ENCODE measurements at regions not wholly inside any gene's neighbourhood (a gene's known extent, or its start where the extent isn't known, plus 50 kb on each side); places are given as distances from the start of the nearest gene placed in this dataset.
"Not testable (repeated sequence)": the region's sequence is repeated elsewhere in the genome, so short reads cannot be mapped to it uniquely, and the experiment has no call there.

- H3K27ac ChIP-seq = no peak overlapping the region
- no peaks in the 10 kb centered on the region for H3K9me3 ChIP-seq
- H3K27me3 ChIP-seq = no peaks in the 10 kb centered on the region
- no peak overlapping the region for H3K4me3 ChIP-seq (ENCODE audit: low read depth in 1 of 2, low read length in 1 of 2)
- H3K36me3 ChIP-seq = no peaks in the 10 kb centered on the region
- H3K4me1 ChIP-seq (ENCODE audit: control insufficient read depth in 1 of 2, insufficient read depth in 1 of 2, low read depth in 1 of 2, low read length in 1 of 2) = no peaks in the 10 kb centered on the region
- no peak for TF ChIP-seq CTCF (IDR thresholded peaks at IDR 0.05)
Observed at GRCh38 chr12:70080566-70080965, 162.7 kb upstream of the CNOT2 start.

DNA sequence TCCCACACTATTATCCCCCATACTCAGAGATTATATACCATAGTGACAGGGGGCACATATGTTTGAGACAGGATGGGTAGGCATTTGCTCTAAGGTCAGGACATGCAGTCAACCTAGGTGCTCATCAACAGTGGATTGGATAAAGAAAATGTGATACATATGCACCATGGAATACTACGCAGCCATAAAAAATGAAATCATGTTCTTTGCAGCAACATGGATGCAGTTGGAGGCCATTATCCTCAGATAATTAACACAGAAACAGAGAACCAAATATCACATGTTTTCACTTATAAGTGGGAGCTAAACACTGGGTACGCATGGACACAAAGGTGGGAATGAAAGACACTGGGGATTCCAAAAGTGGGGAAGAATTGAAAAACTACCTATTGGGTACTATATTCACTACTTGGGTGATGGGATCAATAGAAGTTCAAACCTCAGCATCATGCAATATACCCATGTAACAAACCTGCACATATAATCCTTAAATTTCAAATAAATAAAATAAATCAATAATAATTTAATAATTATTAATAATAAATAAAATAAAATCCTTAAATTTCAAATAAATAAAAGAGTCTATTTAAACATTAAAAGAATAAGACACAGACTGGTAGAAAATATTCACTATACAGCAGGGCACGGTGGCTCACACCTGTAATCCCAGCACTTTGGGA lies 160.1 kb upstream of the CNOT2 start:
- H3K9me3 ChIP-seq = no peaks in the 10 kb centered on the region
- no peak overlapping the region for H3K27ac ChIP-seq
- TF ChIP-seq CTCF (IDR thresholded peaks at IDR 0.05) = no peak

GRCh38 chr12:70083677-70084020 lies 159.6 kb upstream of the CNOT2 start:
- Histone ChIP-seq H3K27ac (no peak overlapping the region), H3K36me3 (no peaks in the 10 kb centered on the region), H3K4me1 (ENCODE audit: control insufficient read depth in 1 of 2, insufficient read depth in 1 of 2, low read depth in 1 of 2, low read length in 1 of 2) (no peaks in the 10 kb centered on the region), H3K4me3 (ENCODE audit: low read depth in 1 of 2, low read length in 1 of 2) (no peak overlapping the region), H3K9me3 (no peaks in the 10 kb centered on the region), H3K27me3 (no peaks in the 10 kb centered on the region)
- no peak for TF ChIP-seq CTCF (IDR thresholded peaks at IDR 0.05)

More for the DNA sequence above, 160.1 kb upstream of the CNOT2 start:
- no peaks in the 10 kb centered on the region for H3K4me1 ChIP-seq (ENCODE audit: control insufficient read depth in 1 of 2, insufficient read depth in 1 of 2, low read depth in 1 of 2, low read length in 1 of 2)
- no peaks in the 10 kb centered on the region for H3K36me3 ChIP-seq
- no peaks in the 10 kb centered on the region for H3K27me3 ChIP-seq
- H3K4me3 ChIP-seq (ENCODE audit: low read depth in 1 of 2, low read length in 1 of 2) = no peak overlapping the region

GRCh38 chr12:70086372-70086771 lies 156.9 kb upstream of the CNOT2 start:
- not testable (repeated sequence) for H3K27me3 ChIP-seq; H3K27ac ChIP-seq; H3K36me3 ChIP-seq; H3K4me1 ChIP-seq (ENCODE audit: control insufficient read depth in 1 of 2, insufficient read depth in 1 of 2, low read depth in 1 of 2, low read length in 1 of 2); H3K9me3 ChIP-seq; H3K4me3 ChIP-seq (ENCODE audit: low read depth in 1 of 2, low read length in 1 of 2)

DNA sequence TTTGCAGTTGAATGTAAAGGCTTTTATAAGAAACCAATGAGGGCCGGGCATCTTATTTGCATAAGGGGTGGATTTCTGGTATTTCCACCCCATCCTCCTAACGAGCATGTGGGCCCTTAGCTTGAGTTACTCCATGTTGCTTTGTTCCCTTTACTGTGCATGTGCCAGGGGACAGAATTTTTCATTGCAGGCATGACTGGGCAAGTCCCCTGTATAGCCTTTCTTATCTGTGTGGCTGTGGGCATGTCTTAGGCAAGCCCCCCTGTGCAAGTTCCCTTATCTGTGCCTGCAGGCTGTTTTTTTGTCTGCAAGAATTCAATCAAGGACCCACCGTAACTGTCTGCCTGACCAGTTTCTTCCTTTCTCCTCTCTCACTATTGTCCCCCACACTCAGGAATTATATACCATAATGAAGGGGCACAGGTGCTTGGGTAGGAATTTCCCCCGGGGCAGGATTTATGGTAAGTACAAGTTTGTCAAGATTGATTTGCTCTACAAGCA lies 152.2 kb upstream of the CNOT2 start:
- H3K36me3 ChIP-seq = no peaks in the 10 kb centered on the region
- no peaks in the 10 kb centered on the region for H3K4me1 ChIP-seq (ENCODE audit: control insufficient read depth in 1 of 2, insufficient read depth in 1 of 2, low read depth in 1 of 2, low read length in 1 of 2)
- H3K9me3 ChIP-seq = no peaks in the 10 kb centered on the region
- no peak overlapping the region for H3K4me3 ChIP-seq (ENCODE audit: low read depth in 1 of 2, low read length in 1 of 2)
- TF ChIP-seq CTCF (IDR thresholded peaks at IDR 0.05) = no peak
- H3K27me3 ChIP-seq = no peaks in the 10 kb centered on the region
- H3K27ac ChIP-seq = no peak overlapping the region

DNA sequence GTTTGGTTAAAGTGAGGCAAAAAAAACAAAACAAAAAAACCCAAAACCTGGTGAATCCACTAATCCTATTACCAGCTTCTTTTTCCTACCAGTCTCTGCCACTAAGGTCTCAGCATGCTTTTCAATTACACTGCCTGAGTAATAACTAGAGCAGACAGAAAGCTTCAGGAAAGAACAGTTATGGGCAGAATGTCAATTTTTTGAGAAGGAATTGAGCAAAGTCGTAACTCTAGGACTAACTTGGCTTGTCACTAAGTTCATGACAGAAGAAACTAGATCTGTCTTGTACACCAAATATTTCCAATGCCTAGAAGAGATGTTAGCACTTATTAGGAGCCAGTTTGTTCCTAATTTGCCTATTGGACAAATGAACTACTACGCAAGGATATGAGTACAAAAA lies 148.8 kb upstream of the CNOT2 start:
- Histone ChIP-seq H3K4me3 (ENCODE audit: low read depth in 1 of 2, low read length in 1 of 2) (no peak overlapping the region), H3K27me3 (no peaks in the 10 kb centered on the region), H3K4me1 (ENCODE audit: control insufficient read depth in 1 of 2, insufficient read depth in 1 of 2, low read depth in 1 of 2, low read length in 1 of 2) (no peaks in the 10 kb centered on the region), H3K27ac (no peak overlapping the region), H3K9me3 (no peaks in the 10 kb centered on the region), H3K36me3 (no peaks in the 10 kb centered on the region)
- no peak for TF ChIP-seq CTCF (IDR thresholded peaks at IDR 0.05)

Measured in neutrophil (primary cell).